ENCODE measurements at regions not wholly inside any gene's neighbourhood (a gene's known extent, or its start where the extent isn't known, plus 50 kb on each side); places are given as distances from the start of the nearest gene placed in this dataset.

GRCh38 chr5:72673180-72673579 lies 143.3 kb upstream of the TNPO1 start:
- TF ChIP-seq FOXA1 (IDR thresholded peaks at IDR 0.05) (no peak), FOXK2 (IDR thresholded peaks at IDR 0.05) (no peak), L3MBTL2 (conservative IDR thresholded peaks at IDR 0.05) (no peak), TARDBP (IDR thresholded peaks at IDR 0.05) (no peak), PKNOX1 (IDR thresholded peaks at IDR 0.05) (no peak), CTBP1 (IDR thresholded peaks at IDR 0.05; ENCODE audit: borderline replicate concordance) (no peak), ARNT (IDR thresholded peaks at IDR 0.05) (no peak)
- POLR2A ChIA-PET: no interaction called here
- no peak for DNase-seq (ENCODE audit: extremely low spot score)
- CTCF ChIA-PET: interaction anchor here (0.7 kb wide), 1 partner anchor 546 kb away, joined by 3 read pairs; no protein-coding TSS in a partner anchor

- ChIA-PET CTCF (no interaction called here), POLR2A (no interaction called here)
- no peak for DNase-seq (ENCODE audit: extremely low spot score)
- no peak for TF ChIP-seq LEF1 (IDR thresholded peaks at IDR 0.05; ENCODE audit: borderline replicate concordance)
- no peak for TF ChIP-seq PKNOX1 (IDR thresholded peaks at IDR 0.05)
- TF ChIP-seq SP1 (IDR thresholded peaks at IDR 0.05): no peak
- TF ChIP-seq CTBP1 (IDR thresholded peaks at IDR 0.05; ENCODE audit: borderline replicate concordance): no peak
- no peak for TF ChIP-seq TARDBP (IDR thresholded peaks at IDR 0.05)
- TF ChIP-seq NFRKB (IDR thresholded peaks at IDR 0.05): no peak
Observed at GRCh38 chr5:72667708-72668107, 148.8 kb upstream of the TNPO1 start.

- no peak for DNase-seq (ENCODE audit: extremely low spot score)
- ChIA-PET POLR2A (interaction anchor here (1.0 kb wide), 1 partner anchor 29 kb away, joined by 3 read pairs; no protein-coding TSS in a partner anchor), CTCF (no interaction called here)
- TF ChIP-seq PKNOX1 (IDR thresholded peaks at IDR 0.05): no peak
- TF ChIP-seq ZNF384 (IDR thresholded peaks at IDR 0.05): no peak
- TF ChIP-seq SUZ12 (IDR thresholded peaks at IDR 0.05): no peak
- no peak for TF ChIP-seq NFRKB (IDR thresholded peaks at IDR 0.05)
- no peak for TF ChIP-seq FOXA1 (IDR thresholded peaks at IDR 0.05)
- no peak for TF ChIP-seq CTBP1 (IDR thresholded peaks at IDR 0.05; ENCODE audit: borderline replicate concordance)
Observed at GRCh38 chr5:72662936-72663335, 153.5 kb upstream of the TNPO1 start.

- ChIA-PET POLR2A (no interaction called here), CTCF (no interaction called here)
- TF ChIP-seq NFRKB (IDR thresholded peaks at IDR 0.05): no peak
- no peak for TF ChIP-seq CTBP1 (IDR thresholded peaks at IDR 0.05; ENCODE audit: borderline replicate concordance)
- TF ChIP-seq SUZ12 (IDR thresholded peaks at IDR 0.05): no peak
- no peak for TF ChIP-seq ELF4 (IDR thresholded peaks at IDR 0.05)
- no peak for TF ChIP-seq ZNF384 (IDR thresholded peaks at IDR 0.05)
- no peak for TF ChIP-seq SP1 (IDR thresholded peaks at IDR 0.05)
- no peak for TF ChIP-seq TARDBP (IDR thresholded peaks at IDR 0.05)
- TF ChIP-seq FOXM1 (IDR thresholded peaks at IDR 0.05; ENCODE audit: borderline replicate concordance): no peak
- no peak for TF ChIP-seq HDGF (IDR thresholded peaks at IDR 0.05; ENCODE audit: borderline replicate concordance)
- no peak for TF ChIP-seq BHLHE40 (IDR thresholded peaks at IDR 0.05; ENCODE audit: borderline replicate concordance)
- no peak for TF ChIP-seq LEF1 (IDR thresholded peaks at IDR 0.05; ENCODE audit: borderline replicate concordance)
- TF ChIP-seq L3MBTL2 (conservative IDR thresholded peaks at IDR 0.05): no peak
- TF ChIP-seq PKNOX1 (IDR thresholded peaks at IDR 0.05): no peak
- no peak for TF ChIP-seq ARNT (IDR thresholded peaks at IDR 0.05)
- DNase-seq (ENCODE audit: extremely low spot score): no peak
Observed at GRCh38 chr5:72662305-72662704, 154.2 kb upstream of the TNPO1 start.

GRCh38 chr5:72661405-72661804 lies 154.2 kb upstream of the ZNF366 start:
- no peak for TF ChIP-seq SUZ12 (IDR thresholded peaks at IDR 0.05)
- no peak for TF ChIP-seq ZNF384 (IDR thresholded peaks at IDR 0.05)
- no peak for TF ChIP-seq FOXA1 (IDR thresholded peaks at IDR 0.05)
- no peak for TF ChIP-seq ARNT (IDR thresholded peaks at IDR 0.05)
- no peak for TF ChIP-seq SP1 (IDR thresholded peaks at IDR 0.05)
- no peak for TF ChIP-seq TARDBP (IDR thresholded peaks at IDR 0.05)
- TF ChIP-seq FOXM1 (IDR thresholded peaks at IDR 0.05; ENCODE audit: borderline replicate concordance): no peak
- no peak for TF ChIP-seq NFRKB (IDR thresholded peaks at IDR 0.05)
- TF ChIP-seq FOXK2 (IDR thresholded peaks at IDR 0.05): no peak
- TF ChIP-seq L3MBTL2 (conservative IDR thresholded peaks at IDR 0.05): no peak
- no peak for TF ChIP-seq HDGF (IDR thresholded peaks at IDR 0.05; ENCODE audit: borderline replicate concordance)
- ChIA-PET POLR2A (no interaction called here), CTCF (interaction anchor here (1.1 kb wide), 1 partner anchor 31 kb away, joined by 3 read pairs; no protein-coding TSS in a partner anchor)
- no peak for DNase-seq (ENCODE audit: extremely low spot score)

GRCh38 chr5:72659726-72660125 lies 152.5 kb upstream of the ZNF366 start:
- DNase-seq (ENCODE audit: extremely low spot score): no peak
- ChIA-PET CTCF (no interaction called here), POLR2A (no interaction called here)
- TF ChIP-seq FOXA1 (IDR thresholded peaks at IDR 0.05): no peak
- TF ChIP-seq ARNT (IDR thresholded peaks at IDR 0.05): no peak
- TF ChIP-seq TARDBP (IDR thresholded peaks at IDR 0.05): no peak
- TF ChIP-seq SP1 (IDR thresholded peaks at IDR 0.05): no peak
- no peak for TF ChIP-seq PKNOX1 (IDR thresholded peaks at IDR 0.05)
- TF ChIP-seq NFRKB (IDR thresholded peaks at IDR 0.05): no peak
- no peak for TF ChIP-seq SUZ12 (IDR thresholded peaks at IDR 0.05)

Data from HEK293T (cell line).